ENCODE measurements at regions not wholly inside any gene's neighbourhood (a gene's known extent, or its start where the extent isn't known, plus 50 kb on each side); places are given as distances from the start of the nearest gene placed in this dataset.

DNA sequence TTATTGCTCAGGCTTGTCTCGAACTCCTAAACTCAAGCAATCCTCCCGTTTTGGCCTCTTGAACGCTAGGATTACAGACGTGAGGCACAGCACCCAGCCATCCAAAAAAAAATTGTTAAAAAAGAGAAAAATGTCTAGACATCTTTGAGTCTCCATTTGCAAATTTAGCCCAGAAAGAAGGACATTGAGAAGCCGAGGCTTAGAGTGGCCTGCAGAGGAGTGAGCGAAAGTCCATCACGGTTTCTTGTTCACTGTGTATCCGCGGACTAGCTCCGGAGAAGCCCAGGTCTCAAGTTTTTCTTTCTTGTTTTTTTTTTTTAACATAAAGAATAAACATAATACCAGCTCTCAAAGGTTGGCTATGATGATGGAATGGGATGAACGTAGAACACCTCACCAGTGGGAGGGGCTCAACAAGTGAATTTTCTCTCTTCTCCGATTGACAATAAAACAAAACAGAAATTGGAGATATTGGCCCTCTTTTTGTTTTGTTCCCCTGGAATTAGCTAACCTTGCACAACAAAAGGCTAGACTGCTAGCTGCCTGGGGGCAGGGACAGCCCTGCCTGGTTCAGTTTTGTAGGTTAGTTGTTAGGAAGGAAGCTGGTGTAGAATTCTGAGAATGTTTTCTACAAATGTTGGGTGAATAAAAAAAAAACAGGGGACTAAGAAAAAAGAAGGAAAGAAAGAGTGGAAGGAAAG is 163.4 kb downstream of the MYCN start:
- Histone ChIP-seq H3K27me3 (ENCODE audit: insufficient read depth) (no peaks in the 10 kb centered on the region), H3K4me3 (ENCODE audit: low read depth in 2 of 2, low read length in 1 of 2) (no peak overlapping the region), H3K4me1 (ENCODE audit: control insufficient read depth in 1 of 2, insufficient read depth in 2 of 2, low read depth in 1 of 2, low read length in 1 of 2) (peaks cover 0 to 17% of the 10 kb centered on the region in 2 experiments; a peak in 2 of 4 replicates), H3K9me3 (no peaks in the 10 kb centered on the region), H3K27ac (ENCODE audit: low read depth in 2 of 2, low read length in 1 of 2) (no peak overlapping the region), H3K4me2 (no peak overlapping the region), H3K36me3 (replicated peaks in 1 of 2; ENCODE audit: control insufficient read depth in 1 of 2, insufficient read depth in 2 of 2, low read length in 1 of 2) (no peaks in the 10 kb centered on the region), H3K79me2 (ENCODE audit: insufficient read depth) (no peaks in the 10 kb centered on the region), H4K20me1 (ENCODE audit: insufficient read depth) (no peaks in the 10 kb centered on the region), H3K9me2 (no peaks in the 10 kb centered on the region), H2AFZ (ENCODE audit: low read depth) (no peak overlapping the region), H3F3A (replicated peaks; ENCODE audit: insufficient read depth) (no peaks in the 10 kb centered on the region), H3K9ac (no peak overlapping the region)
- TF ChIP-seq, protein P1, sequence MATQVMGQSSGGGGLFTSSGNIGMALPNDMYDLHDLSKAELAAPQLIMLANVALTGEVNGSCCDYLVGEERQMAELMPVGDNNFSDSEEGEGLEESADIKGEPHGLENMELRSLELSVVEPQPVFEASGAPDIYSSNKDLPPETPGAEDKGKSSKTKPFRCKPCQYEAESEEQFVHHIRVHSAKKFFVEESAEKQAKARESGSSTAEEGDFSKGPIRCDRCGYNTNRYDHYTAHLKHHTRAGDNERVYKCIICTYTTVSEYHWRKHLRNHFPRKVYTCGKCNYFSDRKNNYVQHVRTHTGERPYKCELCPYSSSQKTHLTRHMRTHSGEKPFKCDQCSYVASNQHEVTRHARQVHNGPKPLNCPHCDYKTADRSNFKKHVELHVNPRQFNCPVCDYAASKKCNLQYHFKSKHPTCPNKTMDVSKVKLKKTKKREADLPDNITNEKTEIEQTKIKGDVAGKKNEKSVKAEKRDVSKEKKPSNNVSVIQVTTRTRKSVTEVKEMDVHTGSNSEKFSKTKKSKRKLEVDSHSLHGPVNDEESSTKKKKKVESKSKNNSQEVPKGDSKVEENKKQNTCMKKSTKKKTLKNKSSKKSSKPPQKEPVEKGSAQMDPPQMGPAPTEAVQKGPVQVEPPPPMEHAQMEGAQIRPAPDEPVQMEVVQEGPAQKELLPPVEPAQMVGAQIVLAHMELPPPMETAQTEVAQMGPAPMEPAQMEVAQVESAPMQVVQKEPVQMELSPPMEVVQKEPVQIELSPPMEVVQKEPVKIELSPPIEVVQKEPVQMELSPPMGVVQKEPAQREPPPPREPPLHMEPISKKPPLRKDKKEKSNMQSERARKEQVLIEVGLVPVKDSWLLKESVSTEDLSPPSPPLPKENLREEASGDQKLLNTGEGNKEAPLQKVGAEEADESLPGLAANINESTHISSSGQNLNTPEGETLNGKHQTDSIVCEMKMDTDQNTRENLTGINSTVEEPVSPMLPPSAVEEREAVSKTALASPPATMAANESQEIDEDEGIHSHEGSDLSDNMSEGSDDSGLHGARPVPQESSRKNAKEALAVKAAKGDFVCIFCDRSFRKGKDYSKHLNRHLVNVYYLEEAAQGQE (IDR thresholded peaks at IDR 0.05; ENCODE audit: low read depth, low read length): no peak
- TF ChIP-seq FOXJ3 (CRISPR knock-in tag; IDR thresholded peaks at IDR 0.05) (no peak), NRF1 (IDR thresholded peaks at IDR 0.05; ENCODE audit: low read depth, low read length) (no peak), SMC3 (IDR thresholded peaks at IDR 0.05; ENCODE audit: low read depth, low read length) (no peak), FOSL2 (IDR thresholded peaks at IDR 0.05; ENCODE audit: borderline replicate concordance, low read depth) (no peak), ELF1 (IDR thresholded peaks at IDR 0.05) (no peak), TCF12 (IDR thresholded peaks at IDR 0.05) (no peak), CHD2 (IDR thresholded peaks at IDR 0.05; ENCODE audit: low read length, partially characterized antibody) (no peak), GATA2 (CRISPR knock-in tag; IDR thresholded peaks at IDR 0.05) (no peak), SIN3A (IDR thresholded peaks at IDR 0.05; ENCODE audit: borderline replicate concordance, low read depth, low read length) (no peak), TAF1 (IDR thresholded peaks at IDR 0.05; ENCODE audit: borderline replicate concordance, low read depth, low read length) (no peak), POLR2AphosphoS5 (IDR thresholded peaks at IDR 0.05; ENCODE audit: low read depth, low read length) (no peak)
- TF ChIP-seq, protein P2, sequence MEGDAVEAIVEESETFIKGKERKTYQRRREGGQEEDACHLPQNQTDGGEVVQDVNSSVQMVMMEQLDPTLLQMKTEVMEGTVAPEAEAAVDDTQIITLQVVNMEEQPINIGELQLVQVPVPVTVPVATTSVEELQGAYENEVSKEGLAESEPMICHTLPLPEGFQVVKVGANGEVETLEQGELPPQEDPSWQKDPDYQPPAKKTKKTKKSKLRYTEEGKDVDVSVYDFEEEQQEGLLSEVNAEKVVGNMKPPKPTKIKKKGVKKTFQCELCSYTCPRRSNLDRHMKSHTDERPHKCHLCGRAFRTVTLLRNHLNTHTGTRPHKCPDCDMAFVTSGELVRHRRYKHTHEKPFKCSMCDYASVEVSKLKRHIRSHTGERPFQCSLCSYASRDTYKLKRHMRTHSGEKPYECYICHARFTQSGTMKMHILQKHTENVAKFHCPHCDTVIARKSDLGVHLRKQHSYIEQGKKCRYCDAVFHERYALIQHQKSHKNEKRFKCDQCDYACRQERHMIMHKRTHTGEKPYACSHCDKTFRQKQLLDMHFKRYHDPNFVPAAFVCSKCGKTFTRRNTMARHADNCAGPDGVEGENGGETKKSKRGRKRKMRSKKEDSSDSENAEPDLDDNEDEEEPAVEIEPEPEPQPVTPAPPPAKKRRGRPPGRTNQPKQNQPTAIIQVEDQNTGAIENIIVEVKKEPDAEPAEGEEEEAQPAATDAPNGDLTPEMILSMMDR (IDR thresholded peaks at IDR 0.05): no peak
- TF ChIP-seq, protein P3, sequence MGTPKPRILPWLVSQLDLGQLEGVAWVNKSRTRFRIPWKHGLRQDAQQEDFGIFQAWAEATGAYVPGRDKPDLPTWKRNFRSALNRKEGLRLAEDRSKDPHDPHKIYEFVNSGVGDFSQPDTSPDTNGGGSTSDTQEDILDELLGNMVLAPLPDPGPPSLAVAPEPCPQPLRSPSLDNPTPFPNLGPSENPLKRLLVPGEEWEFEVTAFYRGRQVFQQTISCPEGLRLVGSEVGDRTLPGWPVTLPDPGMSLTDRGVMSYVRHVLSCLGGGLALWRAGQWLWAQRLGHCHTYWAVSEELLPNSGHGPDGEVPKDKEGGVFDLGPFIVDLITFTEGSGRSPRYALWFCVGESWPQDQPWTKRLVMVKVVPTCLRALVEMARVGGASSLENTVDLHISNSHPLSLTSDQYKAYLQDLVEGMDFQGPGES (IDR thresholded peaks at IDR 0.05; ENCODE audit: low read depth, low read length): no peak
- TF ChIP-seq, protein P4, sequence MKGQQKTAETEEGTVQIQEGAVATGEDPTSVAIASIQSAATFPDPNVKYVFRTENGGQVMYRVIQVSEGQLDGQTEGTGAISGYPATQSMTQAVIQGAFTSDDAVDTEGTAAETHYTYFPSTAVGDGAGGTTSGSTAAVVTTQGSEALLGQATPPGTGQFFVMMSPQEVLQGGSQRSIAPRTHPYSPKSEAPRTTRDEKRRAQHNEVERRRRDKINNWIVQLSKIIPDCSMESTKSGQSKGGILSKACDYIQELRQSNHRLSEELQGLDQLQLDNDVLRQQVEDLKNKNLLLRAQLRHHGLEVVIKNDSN (IDR thresholded peaks at IDR 0.05; ENCODE audit: borderline replicate concordance, low read depth): no peak
- CTCF ChIA-PET: interaction anchor here (0.6 to 1.4 kb wide), 4 partner anchors 61 to 404 kb away, joined by 3 to 4 read pairs (median 3); no protein-coding TSS in a partner anchor
- DNase-seq: no peak
- WGBS (ENCODE audit: low lambda C conversion rate): 52% methylated on average over 12 of the region's 12 CpGs
- POLR2A ChIA-PET: no interaction called here
